Adrenal gland (tissue), 9 donors: ENCODE measurements at regions not wholly inside any gene's neighbourhood (a gene's known extent, or its start where the extent isn't known, plus 50 kb on each side); places are given as distances from the start of the nearest gene placed in this dataset.
A peak's percentile ranks its signal among the peaks of the same experiment; 100 is the strongest.

Source experiments
- DNase-seq, 7 donors: peaks; one replicate each; pipeline ENCODE4 v3.0.0-alpha.2; 2019 to 2020
- H3K27ac ChIP-seq, 5 donors: fragments of 200-600 bp; sonication (generic) in 4 of 5; 1 replicate in 3 of 5; 2 replicates in 2 of 5; pipeline versions ENCODE4 v1.5.1 to v1.8.0; 2016 to 2020; ENCODE audit warnings: mild to moderate bottlenecking in 1 of 5
- H3K27me3 ChIP-seq: fragments of 200-600 bp; 2 replicates; pipeline ENCODE4 v1.8.0; 2021
- H3K36me3 ChIP-seq, 2 donors: fragments of 200-600 bp; replicated peaks in 1 of 2; 1 replicate in 1 of 2; 2 replicates in 1 of 2; pipeline versions ENCODE4 v1.5.1 to v1.8.0; 2018 to 2022
- H3K4me1 ChIP-seq, 2 donors: fragments of 200-600 bp; replicated peaks in 1 of 2; 1 replicate in 1 of 2; 2 replicates in 1 of 2; pipeline versions ENCODE4 v1.5.1 to v1.8.0; 2018 to 2021
- H3K4me3 ChIP-seq, 4 donors: fragments of 200-600 bp; sonication (generic) in 3 of 4; one replicate each; pipeline ENCODE4 v1.5.1; 2016 to 2018
- H3K9me3 ChIP-seq, 3 donors: fragments of 200-600 bp; sonication (generic) in 1 of 3; replicated peaks in 1 of 3; 1 replicate in 2 of 3; 2 replicates in 1 of 3; pipeline versions ENCODE4 v1.5.1 to v1.8.0; 2016 to 2021
- POLR2A ChIP-seq, 2 donors: fragments of 450-650 bp; IDR thresholded peaks; one replicate each; pipeline ENCODE4 v1.6.1; 2017; ENCODE audit warnings: antibody characterized with exemption in 2 of 2, mild to moderate bottlenecking in 2 of 2, moderate library complexity in 1 of 2
- WGBS, 4 donors: extraction: QIAGEN DNeasy Blood & Tissue Kit in 2 of 4; methylation state at CpG; one replicate each; pipeline versions ENCODE4 v1.1.5 to v1.1.7; 2013 to 2017; 5-methylcytosine and 5-hydroxymethylcytosine counted together
- intact Hi-C, 2 donors: fragments of 100-400 bp; cut with DNase I; formaldehyde crosslinking; loops; one replicate each; pipeline versions ENCODE4 v1.14.1 to v1.15.0; 2022 to 2023
- TF ChIP-seq, protein P1 (sequence below), 6 experiments: fragments of 450-650 bp in 4 of 6; fragments of 200-600 bp in 2 of 6; sonication (generic) in 1 of 6; IDR thresholded peaks; 1 replicate in 5 of 6; 2 replicates in 1 of 6; pipeline versions ENCODE4 v1.5.1 to v1.8.0; 2016 to 2021; ENCODE audit warnings: antibody characterized with exemption in 6 of 6, mild to moderate bottlenecking in 2 of 6, moderate library complexity in 1 of 6
- donor health status: healthy with polysubstance abuse.
- donor health status: Bipolar disorder and iron deficiency.
- donor health status: DM: yes; HTN: yes; CAD: no.
- donor health status: DM: no; HTN: no; CAD: no.
- donor health status: DM: no; HTN: no; CAD: no.

DNA sequence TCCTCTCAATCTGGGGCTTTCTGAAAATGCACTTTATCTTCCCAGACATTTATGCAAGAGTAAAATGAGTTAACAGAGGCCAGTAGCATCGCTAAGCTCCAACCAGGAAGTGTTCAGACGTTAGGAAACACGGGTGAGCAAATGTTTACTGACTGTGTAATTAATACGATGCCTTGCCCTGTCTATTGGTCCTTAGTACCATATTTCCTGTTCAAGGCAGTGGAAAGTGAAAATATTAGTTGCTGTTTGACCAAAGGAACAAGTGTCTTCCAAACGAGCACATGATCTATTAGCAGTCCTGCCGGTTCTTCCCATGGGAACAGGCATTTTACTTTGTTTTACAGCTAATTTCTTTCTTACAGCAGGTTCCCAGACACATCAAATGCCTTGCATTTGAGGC lies 311.1 kb upstream of the JAG1 start:
- 57 to 65% (median 59%) methylated on average over 6 of the region's 6 CpGs for WGBS, 4 donors
- intact Hi-C loops: no loop called here

DNA sequence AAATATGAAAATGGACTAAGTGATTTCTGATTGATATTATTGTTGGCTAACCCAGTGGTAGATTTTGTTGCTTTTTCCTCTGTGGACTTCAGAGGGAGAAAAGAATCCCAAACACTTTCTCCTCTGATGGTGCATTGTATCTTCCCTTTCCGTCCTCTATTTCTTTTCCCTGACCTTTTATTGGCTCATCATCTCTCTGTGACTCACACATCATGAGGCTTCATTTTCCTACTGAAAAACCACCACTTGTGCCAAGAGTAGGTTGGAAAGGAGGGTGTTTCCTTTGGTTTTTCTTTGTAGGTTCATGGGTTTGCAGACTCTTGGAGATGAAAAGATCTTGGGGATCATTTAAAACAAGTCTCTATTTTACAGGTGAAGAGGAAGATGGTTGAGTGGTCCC lies 311.7 kb upstream of the JAG1 start:
- Histone ChIP-seq H3K27ac (peak overlapping the region in 1 of 5 donors; percentile 7), H3K9me3 (no peaks in the 10 kb centered on the region), H3K27me3 (no peaks in the 10 kb centered on the region), H3K4me1 (peaks cover 0 to 5% of the 10 kb centered on the region in 2 donors), H3K36me3 (no peaks in the 10 kb centered on the region), H3K4me3 (no peak overlapping the region)
- intact Hi-C loops: no loop called here
- 0 to 40% (median 26%) methylated on average over 1 of the region's 1 CpG for WGBS, 4 donors
- DNase-seq: no peak
- TF ChIP-seq, protein P1, sequence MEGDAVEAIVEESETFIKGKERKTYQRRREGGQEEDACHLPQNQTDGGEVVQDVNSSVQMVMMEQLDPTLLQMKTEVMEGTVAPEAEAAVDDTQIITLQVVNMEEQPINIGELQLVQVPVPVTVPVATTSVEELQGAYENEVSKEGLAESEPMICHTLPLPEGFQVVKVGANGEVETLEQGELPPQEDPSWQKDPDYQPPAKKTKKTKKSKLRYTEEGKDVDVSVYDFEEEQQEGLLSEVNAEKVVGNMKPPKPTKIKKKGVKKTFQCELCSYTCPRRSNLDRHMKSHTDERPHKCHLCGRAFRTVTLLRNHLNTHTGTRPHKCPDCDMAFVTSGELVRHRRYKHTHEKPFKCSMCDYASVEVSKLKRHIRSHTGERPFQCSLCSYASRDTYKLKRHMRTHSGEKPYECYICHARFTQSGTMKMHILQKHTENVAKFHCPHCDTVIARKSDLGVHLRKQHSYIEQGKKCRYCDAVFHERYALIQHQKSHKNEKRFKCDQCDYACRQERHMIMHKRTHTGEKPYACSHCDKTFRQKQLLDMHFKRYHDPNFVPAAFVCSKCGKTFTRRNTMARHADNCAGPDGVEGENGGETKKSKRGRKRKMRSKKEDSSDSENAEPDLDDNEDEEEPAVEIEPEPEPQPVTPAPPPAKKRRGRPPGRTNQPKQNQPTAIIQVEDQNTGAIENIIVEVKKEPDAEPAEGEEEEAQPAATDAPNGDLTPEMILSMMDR (IDR thresholded peaks at IDR 0.05): no peak
- no peak for TF ChIP-seq POLR2A (IDR thresholded peaks at IDR 0.05)

More for the DNA sequence above, 311.1 kb upstream of the JAG1 start:
- Histone ChIP-seq H3K27me3 (no peaks in the 10 kb centered on the region), H3K27ac (peak overlapping the region in 1 of 5 donors; percentile 2), H3K36me3 (no peaks in the 10 kb centered on the region), H3K9me3 (no peaks in the 10 kb centered on the region), H3K4me1 (peaks cover 0 to 5% of the 10 kb centered on the region in 2 donors), H3K4me3 (no peak overlapping the region)
- DNase-seq: no peak
- no peak for TF ChIP-seq POLR2A (IDR thresholded peaks at IDR 0.05)
- TF ChIP-seq, protein P1 (IDR thresholded peaks at IDR 0.05): no peak

DNA sequence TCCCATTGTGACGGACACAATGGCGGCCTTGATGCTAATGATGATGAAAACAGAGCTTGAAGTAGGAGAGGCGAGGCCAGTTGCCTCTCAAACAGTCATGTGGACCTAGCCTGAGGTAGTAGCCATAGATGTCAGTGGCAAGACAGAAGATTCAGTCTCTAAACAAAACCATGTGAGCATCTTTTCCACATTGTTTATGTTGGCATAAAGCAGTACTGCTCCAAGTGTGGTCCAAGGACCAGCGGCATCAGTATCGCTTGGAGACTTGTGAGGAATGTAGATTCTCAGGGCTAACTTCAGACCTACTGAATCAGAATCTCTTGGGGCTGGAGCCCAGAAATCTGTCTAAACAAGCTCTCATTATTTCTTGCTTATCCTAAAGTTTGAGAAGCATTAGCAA lies 312.8 kb upstream of the JAG1 start:
- Histone ChIP-seq H3K27me3 (no peaks in the 10 kb centered on the region), H3K27ac (no peak overlapping the region), H3K9me3 (no peaks in the 10 kb centered on the region), H3K4me3 (no peak overlapping the region), H3K4me1 (peaks cover 0 to 5% of the 10 kb centered on the region in 2 donors), H3K36me3 (no peaks in the 10 kb centered on the region)
- DNase-seq: no peak
- 80 to 89% (median 88%) methylated on average over 5 of the region's 5 CpGs for WGBS, 4 donors
- intact Hi-C loops: no loop called here
- TF ChIP-seq, protein P1 (IDR thresholded peaks at IDR 0.05): no peak
- TF ChIP-seq POLR2A (IDR thresholded peaks at IDR 0.05): no peak

DNA sequence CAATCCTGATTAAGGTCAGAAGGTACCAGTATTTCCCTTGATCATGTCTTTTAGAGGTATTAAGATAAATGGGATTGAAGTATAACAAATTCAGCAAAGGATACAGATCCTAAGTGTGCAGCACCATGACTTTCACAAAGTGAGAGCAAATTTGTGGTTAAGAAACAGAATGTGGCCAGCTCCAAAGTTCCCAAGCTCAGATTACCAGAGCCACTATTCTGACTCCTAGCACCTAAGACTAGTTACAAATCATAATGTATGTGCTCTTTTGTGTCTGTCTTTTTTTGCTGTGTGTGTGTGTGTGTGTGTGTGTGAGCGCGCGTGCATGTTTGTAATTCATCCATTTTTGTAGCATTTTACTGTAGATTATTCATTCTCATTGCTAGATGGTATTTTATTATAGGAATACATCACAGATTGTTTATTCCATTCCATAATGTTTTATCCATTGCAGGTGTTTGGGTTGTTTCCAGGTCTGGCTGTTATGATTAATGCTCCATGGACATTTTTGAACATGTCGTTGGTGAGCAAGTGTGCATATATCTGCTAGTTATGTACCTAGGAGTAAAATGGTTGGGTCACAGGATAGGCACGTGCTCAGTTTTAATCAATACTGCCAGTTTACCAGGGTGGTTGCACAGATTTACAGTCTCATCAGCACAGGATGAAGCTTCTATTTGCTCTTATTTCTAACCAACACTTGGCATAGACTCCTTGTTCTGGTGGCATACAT lies 314.0 kb upstream of the JAG1 start:
- Histone ChIP-seq H3K9me3 (no peaks in the 10 kb centered on the region), H3K27me3 (no peaks in the 10 kb centered on the region), H3K36me3 (no peaks in the 10 kb centered on the region), H3K4me3 (no peak overlapping the region), H3K27ac (no peak overlapping the region), H3K4me1 (no peaks in the 10 kb centered on the region)
- TF ChIP-seq, protein P1 (IDR thresholded peaks at IDR 0.05): no peak
- TF ChIP-seq POLR2A (IDR thresholded peaks at IDR 0.05): no peak
- no peak for DNase-seq
- 72 to 89% (median 80%) methylated on average over 5 of the region's 5 CpGs for WGBS, 4 donors
- intact Hi-C loops: no loop called here
